HUES64 (cell line): ENCODE measurements at regions not wholly inside any gene's neighbourhood (a gene's known extent, or its start where the extent isn't known, plus 50 kb on each side); places are given as distances from the start of the nearest gene placed in this dataset.

ENCODE experiments used
- H3K27ac ChIP-seq: 2 replicates; pipeline ENCODE4 v1.7.0; 2013; ENCODE audit warnings: low read depth, low read length, inconsistent platforms
- H3K27me3 ChIP-seq: 2 replicates; pipeline ENCODE4 v1.6.1; 2013; ENCODE audit warnings: mild to moderate bottlenecking, low read length; ENCODE audit not compliant: insufficient read depth
- H3K36me3 ChIP-seq: 2 replicates; pipeline ENCODE4 v1.6.1; 2013; ENCODE audit warnings: mild to moderate bottlenecking, low read length; ENCODE audit not compliant: insufficient read depth
- H3K4me1 ChIP-seq: 2 replicates; pipeline ENCODE4 v1.6.1; 2013; ENCODE audit warnings: mild to moderate bottlenecking, low read length, moderate library complexity; ENCODE audit not compliant: insufficient read depth
- H3K4me3 ChIP-seq: 2 replicates; pipeline ENCODE4 v1.5.1; 2013; ENCODE audit warnings: mild to moderate bottlenecking, low read length, moderate library complexity
- H3K9ac ChIP-seq: 2 replicates; pipeline ENCODE4 v1.6.1; 2013; ENCODE audit warnings: mild to moderate bottlenecking, low read depth, low read length
- H3K9me3 ChIP-seq: 2 replicates; pipeline ENCODE4 v1.6.1; 2013; ENCODE audit warnings: low read depth, low read length; ENCODE audit not compliant: insufficient read depth
- WGBS: fragments of 150-250, 120-280 bp; methylation state at CpG from one replicate; pipeline ENCODE4 v1.1.7; 2013; ENCODE audit warnings: missing lambda C conversion rate; 5-methylcytosine and 5-hydroxymethylcytosine counted together

DNA sequence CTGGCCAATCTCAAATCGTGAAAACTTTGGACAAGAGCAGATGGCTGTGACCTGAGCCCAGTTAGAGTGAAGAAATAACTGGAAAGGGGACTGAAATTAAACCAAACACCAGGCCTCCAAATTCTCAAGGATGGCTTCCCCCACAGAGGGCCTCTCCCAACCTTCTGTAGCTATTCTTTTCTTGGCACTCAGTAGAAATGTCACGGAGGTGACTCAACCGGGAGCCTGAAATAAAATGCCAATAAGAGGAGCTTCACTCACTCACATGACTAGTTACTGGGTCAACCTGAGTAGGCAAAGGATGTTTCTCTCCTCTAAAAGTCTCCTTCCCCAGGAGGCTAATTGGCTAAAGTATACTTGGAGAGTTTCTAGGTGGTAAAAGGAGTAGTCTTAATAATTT is 230.7 kb downstream of the MAF start:
- Histone ChIP-seq H3K36me3 (no peaks in the 10 kb centered on the region), H3K9me3 (0 out of 2 replicates have a peak, but pooled peaks cover 3% of the 10 kb centered on the region), H3K27me3 (no peaks in the 10 kb centered on the region), H3K9ac (no peak overlapping the region), H3K4me1 (no peaks in the 10 kb centered on the region), H3K4me3 (no peak overlapping the region), H3K27ac (no peak overlapping the region)
- 89% methylated on average over 3 of the region's 3 CpGs for WGBS

DNA sequence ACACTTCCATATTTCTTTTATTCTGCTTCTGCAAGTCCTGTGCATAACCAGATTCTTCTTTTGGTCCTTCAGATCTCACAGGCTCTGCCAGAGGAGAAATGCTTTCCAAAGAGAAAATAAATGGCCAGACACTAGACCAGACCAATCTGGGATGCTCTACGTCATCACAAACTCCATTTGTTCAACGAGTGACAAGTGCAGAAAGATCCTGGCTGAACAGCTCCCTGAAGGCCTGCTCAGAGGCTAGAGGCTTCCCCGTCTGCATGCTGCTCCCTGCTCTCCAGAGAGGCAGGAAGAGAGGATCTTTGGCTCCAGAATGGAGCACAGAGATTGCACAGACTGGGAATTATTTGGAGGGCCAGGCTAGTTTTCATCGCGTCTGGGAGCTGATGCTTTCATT is 232.7 kb downstream of the MAF start:
- Histone ChIP-seq H3K27ac (no peak overlapping the region), H3K4me3 (no peak overlapping the region), H3K4me1 (no peaks in the 10 kb centered on the region), H3K9me3 (0 out of 2 replicates have a peak, but pooled peaks cover 3% of the 10 kb centered on the region), H3K36me3 (no peaks in the 10 kb centered on the region), H3K9ac (no peak overlapping the region), H3K27me3 (no peaks in the 10 kb centered on the region)
- 92% methylated on average over 5 of the region's 5 CpGs for WGBS

GRCh38 chr16:79366635-79367034 is 233.9 kb downstream of the MAF start:
- H3K36me3 ChIP-seq = no peaks in the 10 kb centered on the region
- 0 out of 2 replicates have a peak, but pooled peaks cover 3% of the 10 kb centered on the region for H3K9me3 ChIP-seq
- no peaks in the 10 kb centered on the region for H3K4me1 ChIP-seq
- H3K9ac ChIP-seq = no peak overlapping the region
- no peak overlapping the region for H3K27ac ChIP-seq
- 100% methylated on average over 1 of the region's 1 CpG for WGBS
- H3K27me3 ChIP-seq = no peaks in the 10 kb centered on the region
- H3K4me3 ChIP-seq = no peak overlapping the region

DNA sequence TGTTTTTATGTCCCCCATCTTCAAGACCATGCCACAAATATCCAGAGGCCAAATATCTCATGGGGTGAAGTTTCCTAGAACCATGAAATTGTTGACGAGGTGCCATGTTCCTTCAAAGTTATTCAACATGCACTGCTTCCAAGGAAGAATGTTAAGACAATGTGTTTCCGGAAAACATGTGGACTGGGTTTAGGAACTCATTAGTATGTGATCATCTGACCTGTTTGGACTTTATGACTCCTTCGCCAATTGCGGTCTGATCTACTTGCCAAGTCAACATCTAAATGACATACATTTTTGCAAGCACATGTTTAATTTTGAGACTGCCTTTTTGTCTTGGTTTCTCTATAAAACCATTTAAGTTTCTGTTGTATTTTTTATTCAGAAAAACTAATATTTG is 234.8 kb downstream of the MAF start:
- H3K4me3 ChIP-seq = no peak overlapping the region
- WGBS = 94% methylated on average over 4 of the region's 4 CpGs
- H3K36me3 ChIP-seq = no peaks in the 10 kb centered on the region
- 0 out of 2 replicates have a peak, but pooled peaks cover 3% of the 10 kb centered on the region for H3K9me3 ChIP-seq
- no peaks in the 10 kb centered on the region for H3K27me3 ChIP-seq
- H3K9ac ChIP-seq = no peak overlapping the region
- H3K4me1 ChIP-seq = no peaks in the 10 kb centered on the region
- no peak overlapping the region for H3K27ac ChIP-seq

- Histone ChIP-seq H3K36me3 (no peaks in the 10 kb centered on the region), H3K27ac (no peak overlapping the region), H3K4me1 (no peaks in the 10 kb centered on the region), H3K27me3 (no peaks in the 10 kb centered on the region), H3K4me3 (no peak overlapping the region), H3K9ac (no peak overlapping the region), H3K9me3 (0 out of 2 replicates have a peak, but pooled peaks cover 3% of the 10 kb centered on the region)
- WGBS = 93% methylated on average over 1 of the region's 2 CpGs
Measured at GRCh38 chr16:79363484-79363883, 237.1 kb downstream of the MAF start.

DNA sequence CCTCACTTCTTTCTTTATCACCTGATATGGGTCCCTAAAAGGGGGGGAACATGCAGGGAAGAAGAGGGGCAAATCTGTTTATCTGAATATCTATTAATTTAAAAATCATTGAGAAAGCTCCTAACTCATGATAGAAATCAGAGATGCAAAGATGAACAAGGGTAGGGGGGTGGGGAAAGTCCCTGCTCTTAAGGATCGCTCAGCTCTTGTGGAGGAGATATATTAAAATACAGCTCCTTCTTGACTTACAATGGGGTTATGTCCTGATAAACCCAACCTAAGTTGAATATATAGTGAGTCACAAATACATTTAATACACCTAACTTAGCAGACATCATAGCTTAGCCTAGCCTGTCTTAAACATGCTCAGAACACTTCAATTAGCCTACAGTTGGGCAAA is 237.5 kb downstream of the MAF start:
- Histone ChIP-seq H3K9ac (no peak overlapping the region), H3K36me3 (no peaks in the 10 kb centered on the region), H3K4me1 (no peaks in the 10 kb centered on the region), H3K27ac (no peak overlapping the region), H3K4me3 (no peak overlapping the region), H3K27me3 (no peaks in the 10 kb centered on the region), H3K9me3 (0 out of 2 replicates have a peak, but pooled peaks cover 3% of the 10 kb centered on the region)
- WGBS = 100% methylated on average over 1 of the region's 1 CpG

GRCh38 chr16:79362300-79362970 is 238.1 kb downstream of the MAF start:
- Histone ChIP-seq H3K36me3 (no peaks in the 10 kb centered on the region), H3K4me3 (no peak overlapping the region), H3K4me1 (no peaks in the 10 kb centered on the region), H3K9ac (no peak overlapping the region), H3K27ac (no peak overlapping the region), H3K9me3 (0 out of 2 replicates have a peak, but pooled peaks cover 3% of the 10 kb centered on the region), H3K27me3 (no peaks in the 10 kb centered on the region)
- 88% methylated on average over 7 of the region's 7 CpGs for WGBS

GRCh38 chr16:79361132-79361751 is 239.3 kb downstream of the MAF start:
- Histone ChIP-seq H3K9me3 (no peaks in the 10 kb centered on the region), H3K4me3 (no peak overlapping the region), H3K27ac (no peak overlapping the region), H3K9ac (no peak overlapping the region), H3K27me3 (no peaks in the 10 kb centered on the region), H3K4me1 (no peaks in the 10 kb centered on the region), H3K36me3 (no peaks in the 10 kb centered on the region)
- 91% methylated on average over 6 of the region's 6 CpGs for WGBS

DNA sequence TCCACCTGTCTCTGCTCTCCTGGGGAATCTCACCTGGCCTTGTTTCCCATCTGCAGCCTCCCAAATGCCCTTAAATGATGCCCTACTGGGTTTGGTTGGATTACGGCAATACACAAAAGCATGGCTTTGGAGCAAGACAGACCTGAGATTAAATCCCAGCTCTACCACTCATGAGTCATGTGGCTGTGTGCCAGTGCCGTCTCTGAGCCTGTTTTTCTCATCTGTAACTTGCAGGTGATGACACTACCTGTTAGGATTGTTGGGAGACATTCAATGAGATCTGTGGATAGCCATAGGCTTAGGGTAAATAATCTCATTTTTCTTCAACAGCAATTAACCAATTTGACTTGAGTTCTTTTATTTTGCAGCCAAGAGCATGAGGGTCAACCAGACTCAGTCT is 240.3 kb downstream of the MAF start:
- 94% methylated on average over 2 of the region's 2 CpGs for WGBS
- H3K27ac ChIP-seq = no peak overlapping the region
- H3K4me1 ChIP-seq = no peaks in the 10 kb centered on the region
- H3K9ac ChIP-seq = no peak overlapping the region
- H3K36me3 ChIP-seq = no peaks in the 10 kb centered on the region
- no peak overlapping the region for H3K4me3 ChIP-seq
- H3K27me3 ChIP-seq = no peaks in the 10 kb centered on the region
- H3K9me3 ChIP-seq = no peaks in the 10 kb centered on the region

DNA sequence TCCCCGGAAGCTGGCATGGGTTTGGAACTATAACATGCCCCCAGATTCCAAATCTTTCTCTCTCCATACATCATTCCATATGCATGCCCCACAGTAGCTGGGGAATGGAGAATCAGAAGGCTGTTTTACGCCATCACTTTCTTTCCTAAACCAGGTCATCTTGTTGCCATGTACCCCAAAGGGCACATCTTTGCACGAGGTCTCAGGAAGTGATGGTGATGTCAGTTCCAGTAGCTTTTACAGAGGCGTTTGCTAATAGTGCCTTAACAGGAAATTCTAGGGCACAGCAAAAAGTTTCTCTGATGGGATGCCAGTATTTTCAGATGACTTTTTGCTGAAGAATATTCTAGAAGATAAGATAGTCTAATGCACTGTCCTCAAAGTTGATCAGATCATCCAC is 241.5 kb downstream of the MAF start:
- H3K27ac ChIP-seq = no peak overlapping the region
- H3K9ac ChIP-seq = no peak overlapping the region
- no peaks in the 10 kb centered on the region for H3K9me3 ChIP-seq
- no peaks in the 10 kb centered on the region for H3K27me3 ChIP-seq
- no peak overlapping the region for H3K4me3 ChIP-seq
- WGBS = 72% methylated on average over 4 of the region's 4 CpGs
- H3K4me1 ChIP-seq = no peaks in the 10 kb centered on the region
- H3K36me3 ChIP-seq = no peaks in the 10 kb centered on the region

GRCh38 chr16:79358188-79358587 is 242.3 kb downstream of the MAF start:
- H3K4me3 ChIP-seq = no peak overlapping the region
- 93% methylated on average over 9 of the region's 9 CpGs for WGBS
- no peaks in the 10 kb centered on the region for H3K4me1 ChIP-seq
- no peaks in the 10 kb centered on the region for H3K27me3 ChIP-seq
- H3K27ac ChIP-seq = no peak overlapping the region
- H3K36me3 ChIP-seq = no peaks in the 10 kb centered on the region
- no peaks in the 10 kb centered on the region for H3K9me3 ChIP-seq
- no peak overlapping the region for H3K9ac ChIP-seq
